ENCODE measurements at regions not wholly inside any gene's neighbourhood (a gene's known extent, or its start where the extent isn't known, plus 50 kb on each side); places are given as distances from the start of the nearest gene placed in this dataset.

DNA sequence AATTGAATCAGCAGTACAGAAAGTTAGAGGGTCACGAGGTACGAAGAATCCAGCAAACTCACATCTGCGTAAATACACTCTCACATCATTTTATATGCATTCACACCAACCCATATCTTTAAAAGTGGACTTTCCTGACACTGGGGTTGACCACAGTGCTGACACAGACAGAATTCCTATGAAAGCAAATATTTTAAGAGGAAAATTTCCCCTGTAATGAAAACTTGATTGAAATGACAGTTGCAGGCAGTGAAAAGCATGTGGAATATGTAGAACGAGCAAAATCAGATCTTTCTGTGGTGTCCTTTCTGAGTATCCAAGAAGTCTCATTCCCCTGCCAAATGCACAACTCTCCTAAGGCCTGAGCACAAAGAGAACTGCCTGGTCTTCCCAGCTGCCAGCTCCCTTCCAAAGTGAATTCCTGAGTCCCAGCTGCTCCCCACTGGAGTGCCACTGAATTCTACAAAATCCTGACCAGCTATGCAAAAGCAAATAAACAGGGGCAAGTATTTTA, 50.5 kb upstream of the FAM9C start:
- DNase-seq: no peak

- no peak for DNase-seq
These were observed 50.0 kb upstream of the FAM9C start for GRCh38 chrX:13094374-13094773.

Data from NCI-H1417 treated with DMSO at 0.1 percent for 48 hours (cell line).